Adrenal gland (tissue), 9 donors: ENCODE measurements at regions not wholly inside any gene's neighbourhood (a gene's known extent, or its start where the extent isn't known, plus 50 kb on each side); places are given as distances from the start of the nearest gene placed in this dataset.
"Not testable (repeated sequence)": the region's sequence is repeated elsewhere in the genome, so short reads cannot be mapped to it uniquely, and the experiment has no call there.

Experiments
- DNase-seq, 7 donors: peaks; one replicate each; pipeline ENCODE4 v3.0.0-alpha.2; 2019 to 2020
- H3K27ac ChIP-seq, 5 donors: fragments of 200-600 bp; sonication (generic) in 4 of 5; 1 replicate in 3 of 5; 2 replicates in 2 of 5; pipeline versions ENCODE4 v1.5.1 to v1.8.0; 2016 to 2020; ENCODE audit warnings: mild to moderate bottlenecking in 1 of 5
- H3K27me3 ChIP-seq: fragments of 200-600 bp; 2 replicates; pipeline ENCODE4 v1.8.0; 2021
- H3K36me3 ChIP-seq, 2 donors: fragments of 200-600 bp; replicated peaks in 1 of 2; 1 replicate in 1 of 2; 2 replicates in 1 of 2; pipeline versions ENCODE4 v1.5.1 to v1.8.0; 2018 to 2022
- H3K4me1 ChIP-seq, 2 donors: fragments of 200-600 bp; replicated peaks in 1 of 2; 1 replicate in 1 of 2; 2 replicates in 1 of 2; pipeline versions ENCODE4 v1.5.1 to v1.8.0; 2018 to 2021
- H3K4me3 ChIP-seq, 4 donors: fragments of 200-600 bp; sonication (generic) in 3 of 4; one replicate each; pipeline ENCODE4 v1.5.1; 2016 to 2018
- H3K9me3 ChIP-seq, 3 donors: fragments of 200-600 bp; sonication (generic) in 1 of 3; replicated peaks in 1 of 3; 1 replicate in 2 of 3; 2 replicates in 1 of 3; pipeline versions ENCODE4 v1.5.1 to v1.8.0; 2016 to 2021
- CTCF ChIP-seq, 6 experiments: fragments of 450-650 bp in 4 of 6; fragments of 200-600 bp in 2 of 6; sonication (generic) in 1 of 6; IDR thresholded peaks; 1 replicate in 5 of 6; 2 replicates in 1 of 6; pipeline versions ENCODE4 v1.5.1 to v1.8.0; 2016 to 2021; ENCODE audit warnings: antibody characterized with exemption in 6 of 6, mild to moderate bottlenecking in 2 of 6, moderate library complexity in 1 of 6
- POLR2A ChIP-seq, 2 donors: fragments of 450-650 bp; IDR thresholded peaks; one replicate each; pipeline ENCODE4 v1.6.1; 2017; ENCODE audit warnings: antibody characterized with exemption in 2 of 2, mild to moderate bottlenecking in 2 of 2, moderate library complexity in 1 of 2
- WGBS, 4 donors: extraction: QIAGEN DNeasy Blood & Tissue Kit in 2 of 4; methylation state at CpG; one replicate each; pipeline versions ENCODE4 v1.1.5 to v1.1.7; 2013 to 2017; 5-methylcytosine and 5-hydroxymethylcytosine counted together
- intact Hi-C, 2 donors: fragments of 100-400 bp; cut with DNase I; formaldehyde crosslinking; loops; one replicate each; pipeline versions ENCODE4 v1.14.1 to v1.15.0; 2022 to 2023
- donor health status: healthy with polysubstance abuse.
- donor health status: Bipolar disorder and iron deficiency.
- donor health status: DM: yes; HTN: yes; CAD: no.
- donor health status: DM: no; HTN: no; CAD: no.
- donor health status: DM: no; HTN: no; CAD: no.

DNA sequence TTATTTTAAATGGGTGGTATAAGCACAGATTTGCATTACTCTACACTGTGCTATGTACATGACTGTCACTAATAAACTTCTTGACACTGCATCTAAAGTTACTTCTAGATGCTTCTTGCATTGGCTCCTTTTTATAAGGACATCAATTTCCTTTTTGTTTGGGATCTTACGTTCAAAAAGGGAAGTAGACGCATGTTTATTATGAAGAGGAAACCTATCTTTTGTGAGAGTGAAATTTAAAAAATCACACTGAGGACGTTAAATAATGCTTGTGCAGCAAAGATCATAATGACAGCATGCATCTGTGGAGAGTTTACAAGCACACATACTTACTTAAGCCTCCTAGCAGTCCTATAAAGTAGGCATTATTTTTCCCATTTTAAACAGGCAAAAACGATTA lies 479.5 kb downstream of the CD83 start:
- no peak overlapping the region for H3K27ac ChIP-seq
- H3K36me3 ChIP-seq, result no peaks in the 10 kb centered on the region
- H3K27me3 ChIP-seq, result no peaks in the 10 kb centered on the region
- H3K4me1 ChIP-seq, result no peaks in the 10 kb centered on the region
- no peak overlapping the region for H3K4me3 ChIP-seq
- intact Hi-C loops, result no loop called here
- no peak for TF ChIP-seq POLR2A (IDR thresholded peaks at IDR 0.05)
- TF ChIP-seq CTCF (IDR thresholded peaks at IDR 0.05), result no peak
- DNase-seq, result no peak
- no peaks in the 10 kb centered on the region for H3K9me3 ChIP-seq
- WGBS, 4 donors, result 61 to 69% (median 66%) methylated on average over 4 of the region's 4 CpGs

- 87 to 90% (median 89%) methylated on average over 6 of the region's 6 CpGs for WGBS, 4 donors
- H3K4me3 ChIP-seq, result no peak overlapping the region
- H3K36me3 ChIP-seq, result no peaks in the 10 kb centered on the region
- TF ChIP-seq CTCF (IDR thresholded peaks at IDR 0.05) (no peak), POLR2A (IDR thresholded peaks at IDR 0.05) (no peak)
- no peak for DNase-seq
- intact Hi-C loops, result no loop called here
- no peaks in the 10 kb centered on the region for H3K27me3 ChIP-seq
- H3K9me3 ChIP-seq, result no peaks in the 10 kb centered on the region
- H3K4me1 ChIP-seq, result no peaks in the 10 kb centered on the region
- H3K27ac ChIP-seq, result no peak overlapping the region
Observed at GRCh38 chr6:14598017-14598864, 480.7 kb downstream of the CD83 start.

GRCh38 chr6:14600306-14600705 lies 482.7 kb downstream of the CD83 start:
- 91 to 93% (median 92%) methylated on average over 8 of the region's 8 CpGs for WGBS, 4 donors
- H3K36me3 ChIP-seq, H3K27me3 ChIP-seq, intact Hi-C loops, DNase-seq, H3K4me1 ChIP-seq, H3K27ac ChIP-seq, H3K9me3 ChIP-seq, H3K4me3 ChIP-seq: not testable (repeated sequence)

GRCh38 chr6:14601490-14601889 lies 483.9 kb downstream of the CD83 start:
- intact Hi-C loops, result no loop called here
- DNase-seq, result peak in 5 of 7 donors; percentile 25 to 51 (median 32)
- H3K36me3 ChIP-seq, result no peaks in the 10 kb centered on the region
- no peaks in the 10 kb centered on the region for H3K4me1 ChIP-seq
- no peaks in the 10 kb centered on the region for H3K9me3 ChIP-seq
- H3K27ac ChIP-seq, result no peak overlapping the region
- WGBS, 4 donors, result 39 to 68% (median 44%) methylated on average over 7 of the region's 7 CpGs
- no peak overlapping the region for H3K4me3 ChIP-seq
- TF ChIP-seq POLR2A (IDR thresholded peaks at IDR 0.05) (no peak), CTCF (IDR thresholded peaks at IDR 0.05) (no peak)
- H3K27me3 ChIP-seq, result no peaks in the 10 kb centered on the region

DNA sequence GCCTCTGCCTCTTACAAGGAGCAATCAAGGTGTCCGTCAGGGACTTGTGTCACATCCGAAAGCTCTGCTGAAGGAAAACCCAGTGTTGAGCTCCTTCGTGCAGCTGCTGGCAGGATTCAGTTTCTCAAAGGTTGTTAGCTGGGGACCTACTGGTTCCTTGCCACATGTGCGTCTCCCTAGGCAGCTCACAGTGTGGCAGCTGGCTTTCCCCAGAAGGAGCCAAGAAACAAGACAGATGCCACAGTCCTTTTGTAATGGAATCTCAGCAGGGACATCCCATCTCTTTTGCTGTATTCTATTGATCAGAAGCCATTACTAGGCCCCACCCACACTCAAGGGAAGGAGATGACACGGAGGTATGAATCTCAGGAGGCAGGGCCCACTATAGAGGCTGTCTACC lies 488.8 kb downstream of the CD83 start:
- Histone ChIP-seq H3K4me3 (no peak overlapping the region), H3K27me3 (no peaks in the 10 kb centered on the region), H3K4me1 (no peaks in the 10 kb centered on the region), H3K36me3 (no peaks in the 10 kb centered on the region), H3K9me3 (no peaks in the 10 kb centered on the region), H3K27ac (no peak overlapping the region)
- intact Hi-C loops, result no loop called here
- TF ChIP-seq POLR2A (IDR thresholded peaks at IDR 0.05), result no peak
- no peak for TF ChIP-seq CTCF (IDR thresholded peaks at IDR 0.05)
- DNase-seq, result no peak
- 87 to 92% (median 91%) methylated on average over 5 of the region's 5 CpGs for WGBS, 4 donors
